ENCODE measurements at regions not wholly inside any gene's neighbourhood (a gene's known extent, or its start where the extent isn't known, plus 50 kb on each side); places are given as distances from the start of the nearest gene placed in this dataset.

DNA sequence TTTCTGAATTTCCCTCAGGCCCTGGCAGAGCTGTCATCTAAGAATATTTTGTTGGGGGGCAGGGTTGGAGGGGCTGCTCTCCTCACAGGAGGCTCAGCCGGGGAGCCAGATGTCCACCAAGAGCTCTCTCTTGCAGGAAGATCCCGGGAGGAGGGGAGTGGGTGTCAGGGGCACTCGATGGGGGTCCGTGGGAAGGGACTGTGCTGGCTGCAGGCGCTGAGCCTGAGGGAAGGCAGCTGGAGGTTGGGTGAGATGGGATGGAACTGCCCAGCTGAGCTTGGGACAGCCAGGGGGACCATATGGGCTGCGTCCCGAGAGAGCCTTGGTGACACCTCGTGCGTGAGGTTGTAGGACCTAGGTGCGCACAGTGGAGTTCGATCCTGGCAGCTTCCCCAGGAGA, 111.2 kb upstream of the GSE1 start:
- H3K36me3 Mint-ChIP-seq = no peaks in the 10 kb centered on the region

DNA sequence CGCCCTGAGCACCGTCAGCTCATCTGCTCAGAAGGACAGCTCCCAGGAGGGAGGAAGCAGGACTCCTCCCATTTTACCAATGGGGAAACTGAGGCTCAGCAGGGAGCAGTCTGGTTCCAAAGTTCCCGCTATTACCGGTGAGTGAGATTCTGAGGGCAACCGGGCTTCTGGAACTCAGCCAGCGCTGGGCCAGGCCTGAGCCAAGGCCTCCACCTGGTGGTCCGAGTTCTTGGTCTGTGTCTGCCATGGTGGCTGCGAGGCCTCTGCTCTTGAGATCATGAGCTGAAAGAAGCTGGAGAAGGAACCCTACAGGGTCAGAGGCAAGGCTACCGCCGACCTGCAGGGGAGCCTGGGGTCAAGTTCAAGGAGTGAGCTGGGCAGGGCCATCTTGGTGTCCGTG, 110.8 kb upstream of the GSE1 start:
- no peak overlapping the region for H2AFZ ChIP-seq (ENCODE audit: insufficient read depth, low read depth, low read length, poor library complexity, severe bottlenecking)
- H3K9me3 Mint-ChIP-seq = peaks cover 0 to 2% (median 0%) of the 10 kb centered on the region in 7 donors
- H3K4me3 ChIP-seq (replicated peaks in 1 of 3; ENCODE audit: low read depth in 2 of 3, low read length in 3 of 3) = no peak overlapping the region
- H3K4me2 ChIP-seq (replicated peaks; ENCODE audit: extremely low read depth, low read length, poor library complexity, severe bottlenecking) = no peak overlapping the region
- no peak for DNase-seq
- H3K9me3 ChIP-seq (replicated peaks in 1 of 2; ENCODE audit: control insufficient read depth in 1 of 2, insufficient read depth in 1 of 2, low read length in 2 of 2) = no peaks in the 10 kb centered on the region
- intact Hi-C loops (cut with micrococcal nuclease) = no loop called here
- H3K4me1 ChIP-seq (ENCODE audit: control insufficient read depth in 1 of 2, insufficient read depth in 2 of 2, low read length in 2 of 2) = no peaks in the 10 kb centered on the region
- no peaks in the 10 kb centered on the region for H3K36me3 Mint-ChIP-seq
- no peaks in the 10 kb centered on the region for H3K4me1 Mint-ChIP-seq
- no peaks in the 10 kb centered on the region for H4K20me1 ChIP-seq (ENCODE audit: insufficient read depth, low read length)
- H3K27me3 Mint-ChIP-seq (ENCODE audit: low read depth in 3 of 3) = peaks cover 0 to 12% (median 2%) of the 10 kb centered on the region in 3 donors
- H3K79me2 ChIP-seq (ENCODE audit: insufficient read depth, low read length) = no peaks in the 10 kb centered on the region
- H3K27ac Mint-ChIP-seq = peak overlapping the region in 1 of 7 donors; percentile 55
- WGBS (ENCODE audit: insufficient coverage) = 93% methylated on average over 11 of the region's 11 CpGs
- no peaks in the 10 kb centered on the region for H3K36me3 ChIP-seq (replicated peaks in 1 of 2; ENCODE audit: control insufficient read depth in 1 of 2, insufficient read depth in 2 of 2, low read length in 2 of 2)
- no peak overlapping the region for H3K4me3 Mint-ChIP-seq
- TF ChIP-seq, protein P1, sequence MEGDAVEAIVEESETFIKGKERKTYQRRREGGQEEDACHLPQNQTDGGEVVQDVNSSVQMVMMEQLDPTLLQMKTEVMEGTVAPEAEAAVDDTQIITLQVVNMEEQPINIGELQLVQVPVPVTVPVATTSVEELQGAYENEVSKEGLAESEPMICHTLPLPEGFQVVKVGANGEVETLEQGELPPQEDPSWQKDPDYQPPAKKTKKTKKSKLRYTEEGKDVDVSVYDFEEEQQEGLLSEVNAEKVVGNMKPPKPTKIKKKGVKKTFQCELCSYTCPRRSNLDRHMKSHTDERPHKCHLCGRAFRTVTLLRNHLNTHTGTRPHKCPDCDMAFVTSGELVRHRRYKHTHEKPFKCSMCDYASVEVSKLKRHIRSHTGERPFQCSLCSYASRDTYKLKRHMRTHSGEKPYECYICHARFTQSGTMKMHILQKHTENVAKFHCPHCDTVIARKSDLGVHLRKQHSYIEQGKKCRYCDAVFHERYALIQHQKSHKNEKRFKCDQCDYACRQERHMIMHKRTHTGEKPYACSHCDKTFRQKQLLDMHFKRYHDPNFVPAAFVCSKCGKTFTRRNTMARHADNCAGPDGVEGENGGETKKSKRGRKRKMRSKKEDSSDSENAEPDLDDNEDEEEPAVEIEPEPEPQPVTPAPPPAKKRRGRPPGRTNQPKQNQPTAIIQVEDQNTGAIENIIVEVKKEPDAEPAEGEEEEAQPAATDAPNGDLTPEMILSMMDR (IDR thresholded peaks at IDR 0.05) = no peak
- no peak overlapping the region for H3K27ac ChIP-seq (ENCODE audit: low read depth in 1 of 2, low read length in 2 of 2)
- no peak overlapping the region for H3K9ac ChIP-seq (ENCODE audit: insufficient read depth, low read length, poor library complexity, severe bottlenecking)
- H3K27me3 ChIP-seq (ENCODE audit: control insufficient read depth in 2 of 2, insufficient read depth in 2 of 2, low read length in 2 of 2) = no peaks in the 10 kb centered on the region

More for the DNA sequence above, 111.2 kb upstream of the GSE1 start:
- Histone ChIP-seq H3K9me3 (replicated peaks in 1 of 2; ENCODE audit: control insufficient read depth in 1 of 2, insufficient read depth in 1 of 2, low read length in 2 of 2) (no peaks in the 10 kb centered on the region), H4K20me1 (ENCODE audit: insufficient read depth, low read length) (no peaks in the 10 kb centered on the region), H3K27ac (ENCODE audit: low read depth in 1 of 2, low read length in 2 of 2) (no peak overlapping the region), H2AFZ (ENCODE audit: insufficient read depth, low read depth, low read length, poor library complexity, severe bottlenecking) (no peak overlapping the region), H3K27me3 (ENCODE audit: control insufficient read depth in 2 of 2, insufficient read depth in 2 of 2, low read length in 2 of 2) (no peaks in the 10 kb centered on the region), H3K4me3 (replicated peaks in 1 of 3; ENCODE audit: low read depth in 2 of 3, low read length in 3 of 3) (no peak overlapping the region), H3K36me3 (replicated peaks in 1 of 2; ENCODE audit: control insufficient read depth in 1 of 2, insufficient read depth in 2 of 2, low read length in 2 of 2) (no peaks in the 10 kb centered on the region), H3K4me2 (replicated peaks; ENCODE audit: extremely low read depth, low read length, poor library complexity, severe bottlenecking) (no peak overlapping the region), H3K9ac (ENCODE audit: insufficient read depth, low read length, poor library complexity, severe bottlenecking) (no peak overlapping the region), H3K79me2 (ENCODE audit: insufficient read depth, low read length) (no peaks in the 10 kb centered on the region), H3K4me1 (ENCODE audit: control insufficient read depth in 1 of 2, insufficient read depth in 2 of 2, low read length in 2 of 2) (no peaks in the 10 kb centered on the region)
- 96% methylated on average over 11 of the region's 11 CpGs for WGBS (ENCODE audit: insufficient coverage)
- TF ChIP-seq, protein P1 (IDR thresholded peaks at IDR 0.05) = no peak
- Mint-ChIP-seq H3K27me3 (ENCODE audit: low read depth in 3 of 3) (peaks cover 0 to 12% (median 2%) of the 10 kb centered on the region in 3 donors), H3K4me3 (no peak overlapping the region), H3K27ac (peak overlapping the region in 1 of 7 donors; percentile 55), H3K9me3 (peaks cover 0 to 2% (median 0%) of the 10 kb centered on the region in 7 donors), H3K4me1 (no peaks in the 10 kb centered on the region)
- intact Hi-C loops (cut with micrococcal nuclease) = no loop called here
- no peak for DNase-seq

All from CD14-positive monocyte (primary cell).